Erythroblast (primary cell): ENCODE measurements at regions not wholly inside any gene's neighbourhood (a gene's known extent, or its start where the extent isn't known, plus 50 kb on each side); places are given as distances from the start of the nearest gene placed in this dataset.

Source experiments
- GATA1 ChIP-seq: IDR thresholded peaks from 2 replicates; pipeline ENCODE4 v1.6.1; 2011; ENCODE audit warnings: low read depth, mild to moderate bottlenecking, control low read depth, low read length, moderate library complexity
- POLR2A ChIP-seq: IDR thresholded peaks from 2 replicates; pipeline ENCODE4 v1.6.1; 2011; ENCODE audit warnings: mild to moderate bottlenecking, low read length

DNA sequence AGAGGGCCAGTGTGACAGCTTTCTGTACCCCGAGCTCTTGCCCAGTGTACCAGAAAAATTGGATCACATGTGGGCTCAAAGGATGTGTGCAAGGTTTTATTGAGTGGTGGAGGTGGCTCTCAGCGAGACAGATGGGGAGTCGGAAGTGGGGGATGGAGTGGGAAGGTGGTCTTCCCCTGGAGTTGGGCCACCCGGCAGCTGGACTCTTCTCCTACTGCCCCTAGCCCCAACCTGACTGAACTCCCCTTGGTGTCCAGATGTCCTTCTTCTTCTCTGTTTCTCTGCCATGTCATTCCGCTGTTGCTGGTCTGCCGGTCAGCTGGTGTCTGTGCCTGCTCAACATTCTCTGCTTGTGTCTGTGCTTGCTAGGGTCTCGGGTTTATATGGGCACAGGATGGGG lies 217.9 kb downstream of the RRAGC start:
- TF ChIP-seq POLR2A = no peak
- TF ChIP-seq GATA1 = no peak
